ENCODE measurements at regions not wholly inside any gene's neighbourhood (a gene's known extent, or its start where the extent isn't known, plus 50 kb on each side); places are given as distances from the start of the nearest gene placed in this dataset.

- TF ChIP-seq, protein P1, sequence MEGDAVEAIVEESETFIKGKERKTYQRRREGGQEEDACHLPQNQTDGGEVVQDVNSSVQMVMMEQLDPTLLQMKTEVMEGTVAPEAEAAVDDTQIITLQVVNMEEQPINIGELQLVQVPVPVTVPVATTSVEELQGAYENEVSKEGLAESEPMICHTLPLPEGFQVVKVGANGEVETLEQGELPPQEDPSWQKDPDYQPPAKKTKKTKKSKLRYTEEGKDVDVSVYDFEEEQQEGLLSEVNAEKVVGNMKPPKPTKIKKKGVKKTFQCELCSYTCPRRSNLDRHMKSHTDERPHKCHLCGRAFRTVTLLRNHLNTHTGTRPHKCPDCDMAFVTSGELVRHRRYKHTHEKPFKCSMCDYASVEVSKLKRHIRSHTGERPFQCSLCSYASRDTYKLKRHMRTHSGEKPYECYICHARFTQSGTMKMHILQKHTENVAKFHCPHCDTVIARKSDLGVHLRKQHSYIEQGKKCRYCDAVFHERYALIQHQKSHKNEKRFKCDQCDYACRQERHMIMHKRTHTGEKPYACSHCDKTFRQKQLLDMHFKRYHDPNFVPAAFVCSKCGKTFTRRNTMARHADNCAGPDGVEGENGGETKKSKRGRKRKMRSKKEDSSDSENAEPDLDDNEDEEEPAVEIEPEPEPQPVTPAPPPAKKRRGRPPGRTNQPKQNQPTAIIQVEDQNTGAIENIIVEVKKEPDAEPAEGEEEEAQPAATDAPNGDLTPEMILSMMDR (IDR thresholded peaks at IDR 0.05): peak; percentile 37; the same call in 1 of the 2 replicates
These were observed 120.7 kb upstream of the TOP3B start for GRCh38 chr22:22103078-22103875.

DNA sequence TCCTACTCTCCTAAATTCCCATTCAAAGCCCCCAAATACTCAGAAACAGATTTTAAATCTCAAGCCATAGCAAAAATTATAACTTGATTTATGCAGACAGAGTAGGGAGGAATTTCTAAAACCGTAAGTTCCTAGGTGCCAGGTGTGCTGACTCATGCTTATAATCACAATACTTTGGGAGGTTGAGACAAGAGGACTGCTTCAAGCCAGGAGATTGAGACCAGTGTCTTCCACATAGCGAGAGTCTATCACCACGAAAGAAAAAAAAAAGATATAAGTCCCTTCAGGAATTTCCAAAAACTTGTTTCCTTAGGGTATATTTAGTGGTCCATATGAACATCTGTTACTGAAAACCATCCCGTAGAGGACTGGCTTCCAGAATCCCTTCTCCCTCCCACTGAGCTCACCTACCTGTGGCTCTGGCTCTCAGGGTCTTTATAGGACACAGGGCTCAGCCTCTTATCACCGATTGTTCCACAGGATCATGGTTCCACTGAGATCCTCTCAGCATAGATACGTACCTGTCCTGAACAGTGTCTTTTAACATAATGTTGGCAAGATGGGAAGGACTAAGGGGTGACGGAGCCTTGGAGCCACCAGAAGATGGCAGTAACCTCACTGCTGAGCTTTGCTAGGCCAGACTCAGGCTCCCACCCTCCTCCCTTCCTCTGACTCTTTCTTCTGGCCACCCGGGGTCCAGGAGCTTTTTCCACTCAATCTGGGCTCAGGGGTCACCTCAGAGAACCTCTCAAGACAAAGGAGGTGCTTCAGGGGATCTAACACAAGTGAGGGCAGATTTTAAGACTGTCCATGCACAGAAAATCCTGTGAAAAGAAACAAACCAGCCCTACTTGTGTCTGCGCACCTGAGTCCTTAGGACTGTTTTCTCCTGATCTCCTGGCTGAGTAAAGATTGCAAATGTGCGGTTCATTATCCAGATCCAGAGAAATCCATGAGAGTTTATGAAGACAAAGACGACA lies 117.5 kb upstream of the TOP3B start:
- TF ChIP-seq, protein P1 (IDR thresholded peaks at IDR 0.05): peak; percentile 24; the same call in 1 of the 2 replicates

DNA sequence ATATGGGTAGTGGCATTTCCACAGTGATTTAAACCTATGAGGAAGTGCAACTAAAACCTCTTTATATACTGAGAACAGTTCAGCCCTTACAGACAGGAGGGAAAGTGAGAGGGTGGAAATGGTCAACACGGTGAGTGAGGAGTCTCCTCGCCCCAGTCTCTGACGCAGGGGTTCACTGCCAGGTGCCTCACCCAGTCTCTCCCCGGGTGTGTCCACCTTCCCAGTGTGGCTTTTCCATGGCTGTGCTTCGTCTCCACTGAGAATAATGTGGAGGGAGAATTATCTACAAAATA lies 116.6 kb upstream of the TOP3B start:
- TF ChIP-seq, protein P1 (IDR thresholded peaks at IDR 0.05): no peak

DNA sequence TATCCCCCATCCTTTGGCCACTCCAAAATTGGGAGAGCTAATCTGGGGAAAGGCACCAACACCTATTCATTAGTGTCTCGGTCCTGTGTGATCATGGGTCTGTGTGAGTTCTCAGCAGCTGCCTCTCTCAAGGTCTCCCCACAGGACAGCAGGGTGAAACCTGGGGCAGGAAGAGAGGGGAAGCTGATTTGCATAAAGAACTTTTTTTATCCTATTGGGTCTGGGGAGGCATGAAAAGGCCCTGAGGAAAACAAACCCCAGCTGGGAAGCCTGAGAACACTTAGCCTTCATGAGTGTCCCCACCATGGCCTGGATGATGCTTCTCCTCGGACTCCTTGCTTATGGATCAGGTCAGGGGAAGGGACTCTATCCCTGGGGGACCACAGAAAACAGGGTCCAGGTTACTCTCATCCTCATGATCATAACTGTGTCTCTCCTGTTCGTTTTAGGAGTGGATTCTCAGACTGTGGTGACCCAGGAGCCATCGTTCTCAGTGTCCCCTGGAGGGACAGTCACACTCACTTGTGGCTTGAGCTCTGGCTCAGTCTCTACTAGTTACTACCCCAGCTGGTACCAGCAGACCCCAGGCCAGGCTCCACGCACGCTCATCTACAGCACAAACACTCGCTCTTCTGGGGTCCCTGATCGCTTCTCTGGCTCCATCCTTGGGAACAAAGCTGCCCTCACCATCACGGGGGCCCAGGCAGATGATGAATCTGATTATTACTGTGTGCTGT lies 116.0 kb upstream of the TOP3B start:
- TF ChIP-seq, protein P1 (IDR thresholded peaks at IDR 0.05): no peak

DNA sequence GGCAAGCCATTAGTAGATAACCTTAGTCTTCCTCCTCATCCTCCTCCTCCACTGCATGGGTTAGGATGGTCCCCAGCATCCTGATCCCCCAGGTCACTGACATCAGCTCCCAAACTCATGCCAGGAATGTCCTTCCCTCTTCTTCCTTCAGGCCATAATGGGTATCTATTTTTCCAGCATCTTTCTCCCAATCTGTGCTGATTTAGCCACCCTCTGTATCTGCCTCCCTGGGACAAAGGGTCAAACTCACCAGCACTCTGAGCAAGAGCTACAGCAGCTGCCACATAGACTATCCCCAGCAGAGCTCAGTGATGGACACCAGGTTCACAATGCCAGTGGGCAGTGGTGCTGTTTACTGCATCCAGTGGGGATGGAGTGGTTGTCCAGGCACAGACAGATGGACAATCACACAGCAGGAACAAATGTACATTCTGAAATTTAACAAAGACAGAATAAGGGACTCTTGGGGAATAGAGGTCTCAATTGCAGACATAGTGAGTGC lies 115.2 kb upstream of the TOP3B start:
- TF ChIP-seq, protein P1 (IDR thresholded peaks at IDR 0.05): no peak

- TF ChIP-seq, protein P1 (IDR thresholded peaks at IDR 0.05): no peak
These were observed 112.3 kb upstream of the TOP3B start for GRCh38 chr22:22094921-22095320.

- TF ChIP-seq, protein P1 (IDR thresholded peaks at IDR 0.05): no peak
These were observed 111.9 kb upstream of the TOP3B start for GRCh38 chr22:22094514-22094913.

Measured in LNCAP (cell line).